PFSK-1 (cell line): ENCODE measurements at regions not wholly inside any gene's neighbourhood (a gene's known extent, or its start where the extent isn't known, plus 50 kb on each side); places are given as distances from the start of the nearest gene placed in this dataset.

ENCODE experiments used
- FOXP2 ChIP-seq: optimal IDR thresholded peaks from 2 replicates; pipeline ENCODE3; 2011; ENCODE audit warnings: borderline replicate concordance, control low read depth, inconsistent platforms; ENCODE audit not compliant: insufficient read depth; ENCODE audit errors: extremely low read length, extremely low read depth
- POLR2AphosphoS5 ChIP-seq: IDR thresholded peaks from 2 replicates; pipeline ENCODE4 v1.6.1; 2012; ENCODE audit warnings: low read depth, mild to moderate bottlenecking, control low read depth, low read length, moderate library complexity
- REST ChIP-seq, 2 experiments: IDR thresholded peaks; 2 replicates each; pipeline versions ENCODE4 v1.6.1 to v1.8.0; 2011 to 2012; ENCODE audit warnings: low read depth in 2 of 2, low read length in 2 of 2, control low read depth in 1 of 2, inconsistent platforms in 1 of 2, mild to moderate bottlenecking in 1 of 2, moderate library complexity in 1 of 2; ENCODE audit not compliant: insufficient read depth in 1 of 2
- SIN3A ChIP-seq: IDR thresholded peaks from 2 replicates; pipeline ENCODE4 v1.6.1; 2012; ENCODE audit warnings: mild to moderate bottlenecking, low read length, moderate library complexity, borderline replicate concordance; ENCODE audit not compliant: insufficient read depth
- TAF1 ChIP-seq: IDR thresholded peaks from 2 replicates; pipeline ENCODE4 v1.6.1; 2012; ENCODE audit warnings: low read length, control low read depth, borderline replicate concordance; ENCODE audit not compliant: insufficient read depth

GRCh38 chr17:53316988-53317387, 505.7 kb upstream of the KIF2B start:
- TF ChIP-seq REST (IDR thresholded peaks at IDR 0.05; ENCODE audit: insufficient read depth in 1 of 2, low read depth in 2 of 2, low read length in 2 of 2) (no peak), POLR2AphosphoS5 (no peak), TAF1 (no peak), SIN3A (no peak), FOXP2 (no peak)

GRCh38 chr17:53316073-53316472, 506.7 kb upstream of the KIF2B start:
- TF ChIP-seq SIN3A (no peak), FOXP2 (no peak), REST (IDR thresholded peaks at IDR 0.05; ENCODE audit: insufficient read depth in 1 of 2, low read depth in 2 of 2, low read length in 2 of 2) (no peak), POLR2AphosphoS5 (no peak), TAF1 (no peak)

GRCh38 chr17:53314521-53314920, 508.2 kb upstream of the KIF2B start:
- TF ChIP-seq FOXP2: no peak
- no peak for TF ChIP-seq REST (IDR thresholded peaks at IDR 0.05; ENCODE audit: insufficient read depth in 1 of 2, low read depth in 2 of 2, low read length in 2 of 2)
- TF ChIP-seq SIN3A: no peak
- TF ChIP-seq TAF1: no peak
- no peak for TF ChIP-seq POLR2AphosphoS5

- TF ChIP-seq REST (IDR thresholded peaks at IDR 0.05; ENCODE audit: insufficient read depth in 1 of 2, low read depth in 2 of 2, low read length in 2 of 2): no peak
- no peak for TF ChIP-seq POLR2AphosphoS5
Measured at GRCh38 chr17:53313746-53314145, 509.0 kb upstream of the KIF2B start.

GRCh38 chr17:53278466-53278865, 544.3 kb upstream of the KIF2B start:
- TF ChIP-seq REST (IDR thresholded peaks at IDR 0.05; ENCODE audit: insufficient read depth in 1 of 2, low read depth in 2 of 2, low read length in 2 of 2) (no peak), POLR2AphosphoS5 (no peak), SIN3A (no peak), TAF1 (no peak)
